ENCODE measurements at regions not wholly inside any gene's neighbourhood (a gene's known extent, or its start where the extent isn't known, plus 50 kb on each side); places are given as distances from the start of the nearest gene placed in this dataset.

- intact Hi-C loops (cut with DNase I), result no loop called here
- DNase-seq, result no peak
- ATAC-seq, result no peak
- Histone ChIP-seq H3K4me3 (no peak overlapping the region), H3K4me1 (peaks cover 4% of the 10 kb centered on the region), H3K9me3 (no peaks in the 10 kb centered on the region), H3K27ac (no peak overlapping the region), H3K36me3 (no peaks in the 10 kb centered on the region), H3K27me3 (ENCODE audit: low read depth) (no peaks in the 10 kb centered on the region)
- TF ChIP-seq, protein P1, sequence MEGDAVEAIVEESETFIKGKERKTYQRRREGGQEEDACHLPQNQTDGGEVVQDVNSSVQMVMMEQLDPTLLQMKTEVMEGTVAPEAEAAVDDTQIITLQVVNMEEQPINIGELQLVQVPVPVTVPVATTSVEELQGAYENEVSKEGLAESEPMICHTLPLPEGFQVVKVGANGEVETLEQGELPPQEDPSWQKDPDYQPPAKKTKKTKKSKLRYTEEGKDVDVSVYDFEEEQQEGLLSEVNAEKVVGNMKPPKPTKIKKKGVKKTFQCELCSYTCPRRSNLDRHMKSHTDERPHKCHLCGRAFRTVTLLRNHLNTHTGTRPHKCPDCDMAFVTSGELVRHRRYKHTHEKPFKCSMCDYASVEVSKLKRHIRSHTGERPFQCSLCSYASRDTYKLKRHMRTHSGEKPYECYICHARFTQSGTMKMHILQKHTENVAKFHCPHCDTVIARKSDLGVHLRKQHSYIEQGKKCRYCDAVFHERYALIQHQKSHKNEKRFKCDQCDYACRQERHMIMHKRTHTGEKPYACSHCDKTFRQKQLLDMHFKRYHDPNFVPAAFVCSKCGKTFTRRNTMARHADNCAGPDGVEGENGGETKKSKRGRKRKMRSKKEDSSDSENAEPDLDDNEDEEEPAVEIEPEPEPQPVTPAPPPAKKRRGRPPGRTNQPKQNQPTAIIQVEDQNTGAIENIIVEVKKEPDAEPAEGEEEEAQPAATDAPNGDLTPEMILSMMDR (IDR thresholded peaks at IDR 0.05), result no peak
Measured at GRCh38 chr2:120563616-120564015, 172.1 kb upstream of the GLI2 start.

DNA sequence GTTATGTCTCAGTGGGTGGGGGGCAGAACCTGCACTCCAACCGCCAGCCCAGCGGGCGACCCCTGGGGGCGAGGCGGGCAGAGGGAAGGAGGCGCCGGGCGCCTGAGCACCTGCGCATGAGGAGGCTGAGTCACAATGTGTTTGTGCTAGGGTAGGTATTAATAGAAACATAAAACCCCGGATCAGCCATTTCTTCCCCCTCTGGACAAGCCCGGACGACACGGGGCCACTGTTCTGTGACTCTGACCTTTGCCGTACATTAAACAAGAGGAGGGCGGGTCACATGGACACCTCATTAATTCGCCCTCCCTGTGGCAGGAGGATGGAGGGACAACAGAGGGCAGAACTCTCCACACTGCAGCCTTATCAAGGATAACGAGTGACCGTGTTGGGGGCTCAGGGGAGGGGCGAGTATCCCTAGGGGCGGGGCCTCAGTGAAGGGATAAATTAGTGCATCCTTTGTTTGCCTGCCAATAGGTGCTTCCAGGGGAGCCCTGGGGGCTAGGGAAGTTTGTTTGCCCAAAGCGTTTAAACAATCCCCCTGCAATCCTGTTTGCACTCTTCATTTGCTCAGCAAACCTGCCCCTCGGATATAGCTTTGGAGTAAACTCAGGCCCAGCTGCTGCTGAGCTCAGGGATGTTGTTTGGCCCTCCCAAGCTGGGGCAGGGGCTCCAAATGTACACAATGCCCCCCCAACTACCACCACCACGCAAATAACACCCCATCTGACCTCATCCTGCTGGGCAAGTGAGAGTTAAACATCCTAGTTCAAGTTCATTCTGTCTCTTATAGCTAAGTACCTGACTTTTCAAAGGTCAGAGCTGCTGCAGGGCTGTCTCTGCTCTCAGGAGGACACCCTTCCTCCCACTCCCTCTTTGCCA, 171.2 kb upstream of the GLI2 start:
- no peaks in the 10 kb centered on the region for H3K27me3 ChIP-seq (ENCODE audit: low read depth)
- ATAC-seq (no peak), DNase-seq (no peak)
- no peaks in the 10 kb centered on the region for H3K36me3 ChIP-seq
- TF ChIP-seq, protein P1 (IDR thresholded peaks at IDR 0.05), result no peak
- H3K4me1 ChIP-seq, result peaks cover 4% of the 10 kb centered on the region
- H3K9me3 ChIP-seq, result no peaks in the 10 kb centered on the region
- H3K27ac ChIP-seq, result no peak overlapping the region
- intact Hi-C loops (cut with DNase I), result no loop called here
- H3K4me3 ChIP-seq, result no peak overlapping the region

DNA sequence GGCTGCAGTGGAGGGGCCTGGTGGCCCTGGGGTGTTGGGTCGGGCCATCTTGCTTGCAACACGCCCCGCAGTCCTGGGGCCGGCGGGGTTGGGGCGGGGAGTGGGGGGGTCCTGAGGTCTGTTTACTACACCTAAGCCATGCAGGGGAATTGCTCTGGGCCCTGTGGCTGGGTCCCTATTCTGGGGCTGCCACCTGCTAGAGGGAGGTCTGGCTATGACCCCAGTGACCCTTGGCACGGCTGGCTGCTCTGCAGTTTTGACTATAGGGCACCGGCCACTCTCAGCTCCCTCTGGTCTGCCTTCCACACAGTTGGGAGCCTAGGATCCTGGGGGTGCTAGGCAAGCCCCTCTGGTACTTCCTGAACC, 170.6 kb upstream of the GLI2 start:
- TF ChIP-seq, protein P1 (IDR thresholded peaks at IDR 0.05), result no peak
- ATAC-seq, result no peak
- Histone ChIP-seq H3K27ac (no peak overlapping the region), H3K4me1 (peaks cover 4% of the 10 kb centered on the region), H3K9me3 (no peaks in the 10 kb centered on the region), H3K36me3 (no peaks in the 10 kb centered on the region), H3K27me3 (ENCODE audit: low read depth) (no peaks in the 10 kb centered on the region), H3K4me3 (no peak overlapping the region)
- intact Hi-C loops (cut with DNase I), result no loop called here
- DNase-seq, result no peak

- Histone ChIP-seq H3K27ac (no peak overlapping the region), H3K27me3 (ENCODE audit: low read depth) (no peaks in the 10 kb centered on the region), H3K4me3 (no peak overlapping the region), H3K36me3 (no peaks in the 10 kb centered on the region), H3K9me3 (no peaks in the 10 kb centered on the region), H3K4me1 (peaks cover 4% of the 10 kb centered on the region)
- ATAC-seq, result no peak
- TF ChIP-seq, protein P1 (IDR thresholded peaks at IDR 0.05), result no peak
- DNase-seq, result no peak
- intact Hi-C loops (cut with DNase I), result no loop called here
Measured at GRCh38 chr2:120565929-120566328, 169.7 kb upstream of the GLI2 start.

DNA sequence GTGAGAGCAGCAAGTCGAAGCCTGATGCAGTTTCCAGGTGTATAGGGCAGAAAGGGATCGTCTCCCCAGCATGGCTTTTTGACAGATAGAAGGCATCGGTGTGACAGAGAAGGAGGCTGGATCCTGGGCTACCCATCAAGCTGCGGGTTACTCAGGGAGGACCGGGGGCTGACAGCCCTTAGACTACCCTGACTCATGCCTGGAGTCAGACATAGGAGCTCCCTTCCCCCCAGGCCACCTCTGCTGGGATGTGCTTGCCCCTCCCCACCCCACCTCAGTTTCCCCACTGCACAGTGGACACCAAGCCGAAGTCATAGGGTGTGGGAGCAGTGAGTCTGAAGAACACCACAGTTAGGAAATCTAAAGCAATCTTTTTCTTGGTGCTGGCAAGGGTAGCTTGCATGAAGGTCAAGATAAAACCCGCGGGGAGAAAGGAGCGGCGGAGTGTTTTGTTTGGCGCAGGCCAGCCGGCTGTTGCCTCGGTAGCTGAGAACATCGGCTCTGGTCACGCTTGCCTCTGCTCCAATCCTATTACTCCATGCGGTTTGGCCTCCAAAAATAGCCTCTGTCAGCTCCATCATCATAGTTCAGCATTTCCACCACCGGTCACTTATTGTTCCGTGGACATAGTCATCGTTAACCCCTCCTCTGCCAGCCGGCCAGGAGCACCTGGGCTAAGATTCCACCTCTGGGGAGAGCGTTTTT, 169.2 kb upstream of the GLI2 start:
- Histone ChIP-seq H3K36me3 (no peaks in the 10 kb centered on the region), H3K4me1 (peaks cover 4% of the 10 kb centered on the region), H3K27ac (no peak overlapping the region), H3K27me3 (ENCODE audit: low read depth) (no peaks in the 10 kb centered on the region), H3K4me3 (no peak overlapping the region), H3K9me3 (no peaks in the 10 kb centered on the region)
- ATAC-seq (peak in 1 of 2 donors; percentile 24), DNase-seq (no peak)
- TF ChIP-seq, protein P1 (IDR thresholded peaks at IDR 0.05), result no peak
- intact Hi-C loops (cut with DNase I), result no loop called here
